Hepatic stellate cell (primary cell): ENCODE measurements at regions not wholly inside any gene's neighbourhood (a gene's known extent, or its start where the extent isn't known, plus 50 kb on each side); places are given as distances from the start of the nearest gene placed in this dataset.

ENCODE experiments used
- DNase-seq: peaks from one replicate; pipeline ENCODE4 v3.0.0; 2011; ENCODE audit warnings: low spot score

GRCh38 chr5:61738446-61738845 is 406.4 kb downstream of the ZSWIM6 start:
- DNase-seq, result no peak

- no peak for DNase-seq
Measured at GRCh38 chr5:61744690-61745619, 412.9 kb downstream of the ZSWIM6 start.

GRCh38 chr5:61746831-61747575 is 414.9 kb downstream of the ZSWIM6 start:
- DNase-seq, result no peak

GRCh38 chr5:61748121-61748520 is 416.1 kb downstream of the ZSWIM6 start:
- no peak for DNase-seq

- DNase-seq, result no peak
Measured at GRCh38 chr5:61748651-61749050, 416.6 kb downstream of the ZSWIM6 start.

- no peak for DNase-seq
Measured at GRCh38 chr5:61752588-61752987, 420.5 kb downstream of the ZSWIM6 start.

- no peak for DNase-seq
Measured at GRCh38 chr5:61754792-61755191, 422.7 kb downstream of the ZSWIM6 start.

GRCh38 chr5:61755726-61756222 is 423.7 kb downstream of the ZSWIM6 start:
- no peak for DNase-seq

- no peak for DNase-seq
Measured at GRCh38 chr5:61758711-61759110, 426.7 kb downstream of the ZSWIM6 start.

- DNase-seq, result no peak
Measured at GRCh38 chr5:61765471-61765870, 433.4 kb downstream of the ZSWIM6 start.

- DNase-seq, result no peak
Measured at GRCh38 chr5:61766141-61766540, 434.1 kb downstream of the ZSWIM6 start.

GRCh38 chr5:61767231-61768080 is 435.4 kb downstream of the ZSWIM6 start:
- DNase-seq, result no peak

- DNase-seq, result no peak
Measured at GRCh38 chr5:61768692-61769281, 436.7 kb downstream of the ZSWIM6 start.

GRCh38 chr5:61771062-61771461 is 439.0 kb downstream of the ZSWIM6 start:
- DNase-seq, result no peak

- no peak for DNase-seq
Measured at GRCh38 chr5:61771808-61772207, 439.8 kb downstream of the ZSWIM6 start.

- no peak for DNase-seq
Measured at GRCh38 chr5:61775901-61776300, 443.8 kb downstream of the ZSWIM6 start.

- no peak for DNase-seq
Measured at GRCh38 chr5:61777292-61777691, 445.2 kb downstream of the ZSWIM6 start.

- no peak for DNase-seq
Measured at GRCh38 chr5:61779743-61780142, 447.7 kb downstream of the ZSWIM6 start.

- no peak for DNase-seq
Measured at GRCh38 chr5:61783481-61783880, 451.4 kb downstream of the ZSWIM6 start.

GRCh38 chr5:61784341-61784740 is 452.3 kb downstream of the ZSWIM6 start:
- no peak for DNase-seq

GRCh38 chr5:61788548-61788947 is 456.5 kb downstream of the ZSWIM6 start:
- no peak for DNase-seq

GRCh38 chr5:61790007-61790406 is 457.9 kb downstream of the ZSWIM6 start:
- DNase-seq, result no peak
